A673 (cell line): ENCODE measurements at regions not wholly inside any gene's neighbourhood (a gene's known extent, or its start where the extent isn't known, plus 50 kb on each side); places are given as distances from the start of the nearest gene placed in this dataset.

ENCODE experiments used
- BruUV-seq: library from RNA; stranded (reverse); fragments of 400-500 nt; replicated peaks from 2 replicates; lab custom pipeline; 2021; lab: Mats Ljungman, UMichigan
- CTCF ChIA-PET: fragments of 300-600 bp; sonication (Branson Sonifier 250); formaldehyde crosslinking; loops from one replicate; lab custom pipeline; 2022; ENCODE audit warnings: antibody characterized with exemption; lab: Charles Lee
- POLR2A ChIA-PET: fragments of 300-600 bp; sonication (Branson Sonifier 250); formaldehyde crosslinking; loops from one replicate; lab custom pipeline; 2022; ENCODE audit warnings: antibody characterized with exemption; ENCODE audit not compliant: low non-redundant PET; lab: Charles Lee
- DNase-seq: peaks from one replicate; pipeline ENCODE4 v3.0.0-alpha.2; 2015; ENCODE audit warnings: low spot score
- H3K27ac ChIP-seq: fragments of 200-600 bp; sonication (generic); 2 replicates; pipeline ENCODE4 v1.5.1; 2016; ENCODE audit warnings: mixed run types, low read depth, mild to moderate bottlenecking, mixed read lengths, antibody characterized with exemption, low read length; ENCODE audit not compliant: poor library complexity, severe bottlenecking
- H3K27me3 ChIP-seq: fragments of 200-600 bp; sonication (generic); replicated peaks from 2 replicates; pipeline ENCODE4 v1.6.1; 2017; ENCODE audit warnings: mixed run types, low read depth, mild to moderate bottlenecking, mixed read lengths, antibody characterized with exemption, low read length; ENCODE audit not compliant: insufficient read depth, poor library complexity
- H3K36me3 ChIP-seq: fragments of 200-600 bp; sonication (generic); 2 replicates; pipeline ENCODE4 v1.6.1; 2016; ENCODE audit warnings: mixed run types, mild to moderate bottlenecking, mixed read lengths, antibody characterized with exemption, low read length; ENCODE audit not compliant: insufficient read depth, poor library complexity, severe bottlenecking
- H3K4me1 ChIP-seq: fragments of 200-600 bp; sonication (generic); 2 replicates; pipeline ENCODE4 v1.6.1; 2017; ENCODE audit warnings: mixed run types, mild to moderate bottlenecking, mixed read lengths, antibody characterized with exemption, low read length; ENCODE audit not compliant: insufficient read depth, poor library complexity, severe bottlenecking
- H3K4me3 ChIP-seq: fragments of 200-600 bp; sonication (generic); 2 replicates; pipeline ENCODE4 v1.5.1; 2016; ENCODE audit warnings: low read depth, mixed run types, mild to moderate bottlenecking, mixed read lengths, low read length; ENCODE audit not compliant: poor library complexity, severe bottlenecking
- H3K9me3 ChIP-seq: fragments of 200-600 bp; sonication (generic); 2 replicates; pipeline ENCODE4 v1.6.1; 2016; ENCODE audit warnings: mixed run types, low read depth, mild to moderate bottlenecking, mixed read lengths, antibody characterized with exemption, low read length; ENCODE audit not compliant: poor library complexity, severe bottlenecking
- CTCF ChIP-seq: fragments of 300-800, 200-600 bp; sonication (generic); conservative IDR thresholded peaks from 2 replicates; pipeline ENCODE4 v1.5.1; 2017; ENCODE audit warnings: low read depth, mild to moderate bottlenecking, antibody characterized with exemption, low read length, moderate library complexity, mixed read lengths
- EZH2 ChIP-seq: fragments of 200-600 bp; sonication (generic); IDR thresholded peaks from 2 replicates; pipeline ENCODE4 v1.6.1; 2017; ENCODE audit warnings: borderline replicate concordance, low read depth, mild to moderate bottlenecking, mixed read lengths, antibody characterized with exemption, low read length; ENCODE audit not compliant: poor library complexity, severe bottlenecking
- intact Hi-C: fragments of 100-400 bp; cut with micrococcal nuclease; formaldehyde crosslinking; loops from one replicate; pipeline ENCODE4 v1.10.0; 2022; ENCODE audit not compliant: unreplicated experiment

- Histone ChIP-seq H3K4me1 (no peaks in the 10 kb centered on the region), H3K4me3 (no peak overlapping the region), H3K27ac (no peak overlapping the region), H3K9me3 (no peaks in the 10 kb centered on the region), H3K27me3 (peaks cover 3% of the 10 kb centered on the region), H3K36me3 (no peaks in the 10 kb centered on the region)
- no peak for DNase-seq
- intact Hi-C loops: no loop called here
- POLR2A ChIA-PET: no interaction called here
- TF ChIP-seq CTCF: no peak
- no peak for TF ChIP-seq EZH2
- no TSS peak for BruUV-seq
- CTCF ChIA-PET: no interaction called here
Observed at GRCh38 chr20:39645131-39645530, 683.0 kb downstream of the DHX35 start.

GRCh38 chr20:39643292-39643691 is 681.1 kb downstream of the DHX35 start:
- DNase-seq: no peak
- CTCF ChIA-PET: no interaction called here
- Histone ChIP-seq H3K4me1 (no peaks in the 10 kb centered on the region), H3K4me3 (no peak overlapping the region), H3K9me3 (no peaks in the 10 kb centered on the region), H3K36me3 (no peaks in the 10 kb centered on the region), H3K27ac (no peak overlapping the region), H3K27me3 (peaks cover 3% of the 10 kb centered on the region)
- intact Hi-C loops: no loop called here
- POLR2A ChIA-PET: no interaction called here
- TF ChIP-seq CTCF: no peak
- TF ChIP-seq EZH2: no peak
- no TSS peak for BruUV-seq

- Histone ChIP-seq H3K4me1 (no peaks in the 10 kb centered on the region), H3K36me3 (no peaks in the 10 kb centered on the region), H3K27ac (no peak overlapping the region), H3K9me3 (no peaks in the 10 kb centered on the region), H3K27me3 (no peaks in the 10 kb centered on the region), H3K4me3 (no peak overlapping the region)
- no peak for TF ChIP-seq CTCF
- no peak for TF ChIP-seq EZH2
- BruUV-seq: no TSS peak
- DNase-seq: no peak
- intact Hi-C loops: no loop called here
- ChIA-PET POLR2A (no interaction called here), CTCF (no interaction called here)
Observed at GRCh38 chr20:39641423-39641822, 679.3 kb downstream of the DHX35 start.
